ENCODE measurements at regions not wholly inside any gene's neighbourhood (a gene's known extent, or its start where the extent isn't known, plus 50 kb on each side); places are given as distances from the start of the nearest gene placed in this dataset.

DNA sequence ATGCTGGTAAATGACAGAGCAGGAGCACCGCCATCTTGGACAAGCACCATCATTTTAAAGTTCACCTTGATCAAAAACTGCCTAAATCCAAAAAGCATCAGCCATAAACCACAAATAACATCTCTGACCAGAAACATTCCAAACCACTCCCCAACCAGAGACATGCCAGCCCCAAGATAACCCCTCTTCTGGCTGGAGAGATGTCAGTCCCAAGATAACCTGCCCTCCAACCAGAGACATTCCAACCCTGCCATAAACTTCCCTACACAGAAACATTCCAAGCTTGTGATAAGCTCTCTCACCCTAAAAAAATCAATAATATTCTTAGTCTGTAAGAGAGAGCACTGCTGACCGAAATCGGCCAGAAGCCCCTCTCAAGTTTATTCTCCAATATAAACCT is 659.3 kb downstream of the XPNPEP1 start:
- 83 to 88% (median 87%) methylated on average over 3 of the region's 3 CpGs for WGBS, 5 donors
- H3K9me3 ChIP-seq, result peaks cover 0 to 25% (median 17%) of the 10 kb centered on the region in 8 donors
- no peaks in the 10 kb centered on the region for H3K36me3 ChIP-seq
- no peaks in the 10 kb centered on the region for H3K4me1 ChIP-seq
- no peak overlapping the region for H3K4me3 ChIP-seq
- no peak overlapping the region for H3K27ac ChIP-seq
- DNase-seq, result no peak
- intact Hi-C loops (cut with DNase I; ENCODE audit: low total_unique reads), result no loop called here
- no peaks in the 10 kb centered on the region for H3K27me3 ChIP-seq (replicated peaks in 1 of 7)
- no peak for TF ChIP-seq POLR2AphosphoS5 (IDR thresholded peaks at IDR 0.05)
- TF ChIP-seq POLR2A (IDR thresholded peaks at IDR 0.05), result no peak
- TF ChIP-seq, protein P1, sequence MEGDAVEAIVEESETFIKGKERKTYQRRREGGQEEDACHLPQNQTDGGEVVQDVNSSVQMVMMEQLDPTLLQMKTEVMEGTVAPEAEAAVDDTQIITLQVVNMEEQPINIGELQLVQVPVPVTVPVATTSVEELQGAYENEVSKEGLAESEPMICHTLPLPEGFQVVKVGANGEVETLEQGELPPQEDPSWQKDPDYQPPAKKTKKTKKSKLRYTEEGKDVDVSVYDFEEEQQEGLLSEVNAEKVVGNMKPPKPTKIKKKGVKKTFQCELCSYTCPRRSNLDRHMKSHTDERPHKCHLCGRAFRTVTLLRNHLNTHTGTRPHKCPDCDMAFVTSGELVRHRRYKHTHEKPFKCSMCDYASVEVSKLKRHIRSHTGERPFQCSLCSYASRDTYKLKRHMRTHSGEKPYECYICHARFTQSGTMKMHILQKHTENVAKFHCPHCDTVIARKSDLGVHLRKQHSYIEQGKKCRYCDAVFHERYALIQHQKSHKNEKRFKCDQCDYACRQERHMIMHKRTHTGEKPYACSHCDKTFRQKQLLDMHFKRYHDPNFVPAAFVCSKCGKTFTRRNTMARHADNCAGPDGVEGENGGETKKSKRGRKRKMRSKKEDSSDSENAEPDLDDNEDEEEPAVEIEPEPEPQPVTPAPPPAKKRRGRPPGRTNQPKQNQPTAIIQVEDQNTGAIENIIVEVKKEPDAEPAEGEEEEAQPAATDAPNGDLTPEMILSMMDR (IDR thresholded peaks at IDR 0.05 in 8 of 11, conservative IDR thresholded peaks at IDR 0.05 in 3 of 11), result no peak

DNA sequence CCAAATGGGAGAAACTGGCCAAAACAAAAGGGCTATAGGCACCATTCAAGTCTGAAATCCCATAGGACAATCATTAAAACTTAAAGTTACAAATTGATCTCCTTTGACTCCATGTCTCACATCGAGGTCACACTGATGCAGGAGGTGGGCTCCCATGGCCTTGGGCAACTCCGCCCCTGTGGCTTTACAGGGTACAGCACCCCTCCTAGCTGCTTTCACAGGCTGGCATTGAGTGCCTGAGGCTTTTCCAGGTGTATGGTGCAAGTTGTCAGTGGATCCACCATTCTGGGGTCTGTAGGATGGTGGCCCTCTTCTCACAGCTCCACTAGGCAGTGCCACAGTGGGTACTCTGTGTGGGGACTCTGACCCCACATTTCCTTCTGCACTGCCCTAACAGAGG is 662.1 kb downstream of the XPNPEP1 start:
- Histone ChIP-seq H3K27ac (no peak overlapping the region), H3K9me3 (peaks cover 0 to 25% (median 19%) of the 10 kb centered on the region in 8 donors), H3K36me3 (no peaks in the 10 kb centered on the region), H3K4me3 (no peak overlapping the region), H3K4me1 (no peaks in the 10 kb centered on the region), H3K27me3 (replicated peaks in 1 of 7) (no peaks in the 10 kb centered on the region)
- no peak for TF ChIP-seq POLR2AphosphoS5 (IDR thresholded peaks at IDR 0.05)
- TF ChIP-seq, protein P1 (IDR thresholded peaks at IDR 0.05 in 8 of 11, conservative IDR thresholded peaks at IDR 0.05 in 3 of 11), result no peak
- TF ChIP-seq POLR2A (IDR thresholded peaks at IDR 0.05), result no peak
- intact Hi-C loops (cut with DNase I; ENCODE audit: low total_unique reads), result no loop called here
- DNase-seq, result no peak
- WGBS, 5 donors, result 57 to 81% (median 75%) methylated on average over 2 of the region's 2 CpGs

DNA sequence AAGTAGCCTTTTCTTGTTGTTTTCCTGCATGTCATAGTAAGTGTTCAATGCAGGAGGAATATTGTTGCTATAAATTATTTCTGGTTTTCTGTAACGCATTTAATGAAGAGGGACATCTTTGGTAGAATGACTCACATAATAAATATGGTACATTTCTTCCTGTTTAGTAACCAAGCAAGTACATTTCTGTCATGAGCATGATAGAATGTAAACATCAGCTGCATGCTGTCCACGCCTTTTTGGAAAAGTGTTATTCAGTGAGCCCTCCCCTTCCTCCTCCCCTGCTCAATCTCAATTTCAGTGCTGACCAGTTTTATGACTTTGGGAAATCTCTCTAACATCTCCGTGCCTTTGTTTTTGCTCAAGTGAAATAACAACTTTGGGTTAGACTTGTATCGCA is 664.0 kb downstream of the XPNPEP1 start:
- intact Hi-C loops (cut with DNase I; ENCODE audit: low total_unique reads), result no loop called here
- Histone ChIP-seq H3K4me3 (no peak overlapping the region), H3K36me3 (no peaks in the 10 kb centered on the region), H3K4me1 (no peaks in the 10 kb centered on the region), H3K9me3 (peaks cover 0 to 25% (median 19%) of the 10 kb centered on the region in 8 donors), H3K27ac (no peak overlapping the region), H3K27me3 (replicated peaks in 1 of 7) (no peaks in the 10 kb centered on the region)
- no peak for DNase-seq
- TF ChIP-seq, protein P1 (IDR thresholded peaks at IDR 0.05 in 8 of 11, conservative IDR thresholded peaks at IDR 0.05 in 3 of 11), result no peak
- TF ChIP-seq POLR2A (IDR thresholded peaks at IDR 0.05), result no peak
- TF ChIP-seq POLR2AphosphoS5 (IDR thresholded peaks at IDR 0.05), result no peak
- WGBS, 5 donors, result 55 to 85% (median 76%) methylated on average over 4 of the region's 4 CpGs

DNA sequence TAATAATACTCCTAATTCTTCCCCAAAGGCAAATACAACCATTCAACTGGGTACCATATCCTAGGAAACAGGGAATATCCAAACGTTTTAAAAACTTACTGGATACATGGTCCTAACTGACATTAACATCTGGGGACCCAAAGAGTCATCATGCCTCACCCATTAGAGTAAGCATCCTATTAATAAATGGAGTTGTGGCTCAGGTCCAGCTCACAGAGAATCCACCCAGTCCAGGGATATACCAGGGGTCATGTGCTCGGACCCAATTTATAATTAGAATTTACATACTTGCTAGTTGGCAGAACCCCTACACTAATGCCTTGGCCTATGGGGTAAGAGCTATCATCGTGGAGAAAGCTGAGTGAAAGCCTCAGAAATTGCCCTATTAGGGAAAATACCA is 670.0 kb downstream of the XPNPEP1 start:
- TF ChIP-seq POLR2AphosphoS5 (IDR thresholded peaks at IDR 0.05) (no peak), POLR2A (IDR thresholded peaks at IDR 0.05) (no peak)
- TF ChIP-seq, protein P1 (IDR thresholded peaks at IDR 0.05 in 8 of 11, conservative IDR thresholded peaks at IDR 0.05 in 3 of 11), result no peak
- Histone ChIP-seq H3K36me3 (no peaks in the 10 kb centered on the region), H3K4me1 (no peaks in the 10 kb centered on the region), H3K27me3 (replicated peaks in 1 of 7) (no peaks in the 10 kb centered on the region), H3K9me3 (peaks cover 0 to 2% (median 0%) of the 10 kb centered on the region in 8 donors), H3K27ac (no peak overlapping the region), H3K4me3 (no peak overlapping the region)
- DNase-seq, result no peak
- 66 to 80% (median 77%) methylated on average over 3 of the region's 3 CpGs for WGBS, 5 donors
- intact Hi-C loops (cut with DNase I; ENCODE audit: low total_unique reads), result no loop called here

Data from spleen (tissue), 11 donors.